GM12878 (cell line): ENCODE measurements at regions not wholly inside any gene's neighbourhood (a gene's known extent, or its start where the extent isn't known, plus 50 kb on each side); places are given as distances from the start of the nearest gene placed in this dataset.

ENCODE experiments used
- ATAC-seq: fragments of 200-7000 bp; cut with Tn5 transposase; 3 replicates; pipeline ENCODE4 v1.9.1; 2020; ENCODE audit warnings: mild to moderate bottlenecking, moderate library complexity
- BruUV-seq: library from RNA; stranded (reverse); fragments of 400-500 nt; replicated peaks from 2 replicates; lab custom pipeline; 2021; lab: Mats Ljungman, UMichigan
- CTCF ChIA-PET: fragments of 300-600 bp; sonication (Branson Sonifier 250); formaldehyde crosslinking; extraction: SDS; loops from one replicate; lab custom pipeline; 2021; ENCODE audit warnings: inconsistent platforms; lab: Yijun Ruan, JAX
- POLR2A ChIA-PET: fragments of 350-600 bp; formaldehyde crosslinking; extraction: SDS; loops from one replicate; lab custom pipeline; 2021; ENCODE audit warnings: inconsistent platforms; lab: Charles Lee
- RAD21 ChIA-PET: fragments of 300-600 bp; sonication (Branson Sonifier 250); formaldehyde crosslinking; loops from one replicate; lab custom pipeline; 2023; ENCODE audit warnings: antibody characterized with exemption; ENCODE audit not compliant: unreplicated experiment; lab: Charles Lee
- SMC1A ChIA-PET: fragments of 300-600 bp; sonication (Branson Sonifier 250); formaldehyde crosslinking; loops from one replicate; lab custom pipeline; 2023; ENCODE audit not compliant: unreplicated experiment, uncharacterized antibody; lab: Charles Lee
- DNase-seq: peaks from one replicate; pipeline ENCODE4 v3.0.0-alpha.2; 2011; ENCODE audit warnings: low read depth, low spot score
- FAIRE-seq: peaks from 3 replicates; lab custom pipeline; 2011; peaks lifted over from hg19 to GRCh38; lab: Jason Lieb, UNC
- H2AFZ ChIP-seq: 2 replicates; pipeline ENCODE4 v1.6.0; 2011; ENCODE audit warnings: low read depth, low read length, control low read depth; ENCODE audit not compliant: control insufficient read depth
- H3K27ac ChIP-seq: 2 replicates; pipeline ENCODE4 v1.5.1; 2011; ENCODE audit warnings: control low read depth; ENCODE audit not compliant: control insufficient read depth, insufficient read depth
- H3K27me3 ChIP-seq, 2 experiments: replicated peaks in 1 of 2; 2 replicates each; pipeline versions ENCODE4 v1.6.0 to v1.6.1; 2011; ENCODE audit warnings: low read length in 1 of 2; ENCODE audit not compliant: control insufficient read depth in 2 of 2, insufficient read depth in 2 of 2
- H3K36me3 ChIP-seq, 2 experiments: 2 replicates each; pipeline ENCODE4 v1.5.1; 2011; ENCODE audit warnings: low read length in 1 of 2; ENCODE audit not compliant: control insufficient read depth in 2 of 2, insufficient read depth in 2 of 2
- H3K4me1 ChIP-seq: 2 replicates; pipeline ENCODE4 v1.6.1; 2011; ENCODE audit warnings: mild to moderate bottlenecking, low read length, moderate library complexity, mixed read lengths; ENCODE audit not compliant: control insufficient read depth, insufficient read depth
- H3K4me2 ChIP-seq: 2 replicates; pipeline ENCODE4 v1.6.0; 2011; ENCODE audit warnings: control low read depth; ENCODE audit not compliant: control insufficient read depth, insufficient read depth
- H3K4me3 ChIP-seq: fragments of 200-600 bp; sonication (generic); 2 replicates; pipeline ENCODE4 v1.5.1; 2016
- H3K79me2 ChIP-seq: 2 replicates; pipeline ENCODE4 v1.6.0; 2011; ENCODE audit warnings: low read length; ENCODE audit not compliant: control insufficient read depth, insufficient read depth
- H3K9ac ChIP-seq: 2 replicates; pipeline ENCODE4 v1.8.0; 2011; ENCODE audit warnings: low read length, control low read depth, mixed read lengths; ENCODE audit not compliant: control insufficient read depth, insufficient read depth
- H3K9me3 ChIP-seq: replicated peaks from 3 replicates; pipeline ENCODE4 v1.5.1; 2011; ENCODE audit warnings: mild to moderate bottlenecking, low read length; ENCODE audit not compliant: control insufficient read depth, insufficient read depth
- H4K20me1 ChIP-seq: 2 replicates; pipeline ENCODE4 v1.6.0; 2011; ENCODE audit not compliant: control insufficient read depth, insufficient read depth
- ASH2L ChIP-seq: fragments of 300-600, 200-600 bp; sonication (generic); IDR thresholded peaks from 2 replicates; pipeline ENCODE4 v1.6.1; 2017; ENCODE audit warnings: low read depth, mild to moderate bottlenecking, borderline replicate concordance
- BCL3 ChIP-seq: IDR thresholded peaks from 2 replicates; pipeline ENCODE4 v1.6.1; 2011; ENCODE audit warnings: borderline replicate concordance, low read depth, mild to moderate bottlenecking, moderate library complexity, low read length; ENCODE audit not compliant: insufficient read depth, poor library complexity, severe bottlenecking
- CBFB ChIP-seq: IDR thresholded peaks from 2 replicates; pipeline ENCODE4 v1.6.1; 2016; ENCODE audit warnings: antibody characterized with exemption, low read depth
- CBX3 ChIP-seq: fragments of 200-600 bp; sonication (generic); IDR thresholded peaks from 2 replicates; pipeline ENCODE4 v1.6.1; 2016; ENCODE audit warnings: low read depth, borderline replicate concordance
- CBX5 ChIP-seq: sonication (generic); IDR thresholded peaks from 2 replicates; pipeline ENCODE4 v1.6.1; 2016; ENCODE audit warnings: low read depth, moderate library complexity, mild to moderate bottlenecking, inconsistent platforms
- CEBPB ChIP-seq, 2 experiments: fragments of 150-350 bp in 1 of 2; IDR thresholded peaks; 2 replicates each; pipeline ENCODE4 v1.6.1; 2012 to 2014; ENCODE audit warnings: low read depth in 2 of 2, low read length in 2 of 2, borderline replicate concordance in 1 of 2, inconsistent platforms in 1 of 2
- EP300 ChIP-seq, 2 experiments: fragments of 150-350 bp in 1 of 2; IDR thresholded peaks; 2 replicates each; pipeline ENCODE4 v1.6.1; 2011 to 2012; ENCODE audit warnings: low read depth in 2 of 2, low read length in 2 of 2, borderline replicate concordance in 1 of 2, improper control_type of control experiment in 1 of 2, inconsistent platforms in 1 of 2; ENCODE audit not compliant: control insufficient read depth in 1 of 2
- HDAC2 ChIP-seq: fragments of 200-600 bp; sonication (generic); IDR thresholded peaks from 2 replicates; pipeline ENCODE4 v1.6.1; 2017
- JUND ChIP-seq: IDR thresholded peaks from 2 replicates; pipeline ENCODE4 v1.6.1; 2012; ENCODE audit warnings: low read depth, mild to moderate bottlenecking, low read length, improper control_type of control experiment, moderate library complexity
- MYC ChIP-seq: IDR thresholded peaks from 2 replicates; pipeline ENCODE4 v1.6.1; 2011; ENCODE audit warnings: mild to moderate bottlenecking, low read length, moderate library complexity, inconsistent platforms; ENCODE audit not compliant: insufficient read depth, insufficient replicate concordance, insufficient read length, severe bottlenecking
- NFIC ChIP-seq: IDR thresholded peaks from 2 replicates; pipeline ENCODE4 v1.6.1; 2012; ENCODE audit warnings: low read depth, mild to moderate bottlenecking, inconsistent platforms, low read length, moderate library complexity
- NR2C1 ChIP-seq: fragments of 450-650 bp; IDR thresholded peaks from 2 replicates; pipeline ENCODE4 v1.6.1; 2017; ENCODE audit warnings: antibody characterized with exemption, mild to moderate bottlenecking, moderate library complexity
- NR2F1 ChIP-seq: fragments of 450-650 bp; conservative IDR thresholded peaks from 2 replicates; pipeline ENCODE4 v1.6.1; 2017; ENCODE audit warnings: mild to moderate bottlenecking
- SIX5 ChIP-seq: IDR thresholded peaks from 2 replicates; pipeline ENCODE4 v1.6.1; 2011; ENCODE audit warnings: mild to moderate bottlenecking, low read depth, low read length, moderate library complexity; ENCODE audit not compliant: severe bottlenecking
- SREBF2 ChIP-seq: IDR thresholded peaks from 2 replicates; pipeline ENCODE4 v1.6.1; 2012; ENCODE audit warnings: mild to moderate bottlenecking, low read length
- STAT1 ChIP-seq: fragments of 450-650 bp; conservative IDR thresholded peaks from 2 replicates; pipeline ENCODE4 v1.6.1; 2014; ENCODE audit warnings: antibody characterized with exemption, mild to moderate bottlenecking
- SUZ12 ChIP-seq: fragments of 200-600 bp; sonication (generic); IDR thresholded peaks from one replicate; pipeline ENCODE4 v1.6.1; 2018; ENCODE audit warnings: antibody characterized with exemption, mild to moderate bottlenecking; ENCODE audit not compliant: unreplicated experiment
- TAF1 ChIP-seq: IDR thresholded peaks from 2 replicates; pipeline ENCODE4 v1.6.1; 2011; ENCODE audit warnings: mild to moderate bottlenecking, low read depth, low read length, borderline replicate concordance
- TCF12 ChIP-seq: IDR thresholded peaks from 2 replicates; pipeline ENCODE4 v1.6.1; 2011; ENCODE audit warnings: low read depth, mild to moderate bottlenecking, low read length
- ZBTB40 ChIP-seq: fragments of 450-650 bp; IDR thresholded peaks from 2 replicates; pipeline ENCODE4 v1.6.1; 2016; ENCODE audit warnings: mild to moderate bottlenecking, moderate library complexity, borderline replicate concordance
- ZNF622 ChIP-seq: fragments of 450-650 bp; IDR thresholded peaks from 2 replicates; pipeline ENCODE4 v1.6.1; 2017; ENCODE audit warnings: mild to moderate bottlenecking, inconsistent platforms
- WGBS: methylation state at CpG from one replicate; pipeline ENCODE4 v1.1.6; 2016; ENCODE audit warnings: low lambda C conversion rate; ENCODE audit not compliant: insufficient replicate concordance, insufficient coverage; ENCODE audit errors: missing lambda C conversion rate; 5-methylcytosine and 5-hydroxymethylcytosine counted together
- in situ Hi-C: fragments of 300-500 bp; cut with MboI; formaldehyde crosslinking; loops from 9 replicates; pipeline ENCODE4 v1.14.3; 2018; ENCODE audit warnings: mixed read lengths
- intact Hi-C: fragments of 100-400 bp; cut with micrococcal nuclease; formaldehyde crosslinking; loops from one replicate; pipeline ENCODE4 v1.14.2; 2022; ENCODE audit not compliant: unreplicated experiment

- no peak for TF ChIP-seq ZBTB40
- no peak for TF ChIP-seq ASH2L
These were observed 152.0 kb upstream of the TMC3 start (continued) for GRCh38 chr15:81526029-81526428.

- CTCF ChIA-PET: no interaction called here
- 25% methylated on average over 1 of the region's 1 CpG for WGBS
These were observed 150.5 kb upstream of the TMC3 start for GRCh38 chr15:81524496-81524895.

More at GRCh38 chr15:81524496-81524895, 150.5 kb upstream of the TMC3 start:
- Histone ChIP-seq H3K27ac (no peak overlapping the region), H3K4me1 (no peaks in the 10 kb centered on the region), H3K79me2 (no peaks in the 10 kb centered on the region), H3K4me3 (no peak overlapping the region), H3K9me3 (no peaks in the 10 kb centered on the region), H3K27me3 (no peaks in the 10 kb centered on the region; a peak in 1 of 4 replicates), H3K9ac (no peak overlapping the region), H2AFZ (no peak overlapping the region), H4K20me1 (no peaks in the 10 kb centered on the region)
- ChIA-PET POLR2A (no interaction called here), RAD21 (no interaction called here)
- BruUV-seq: no TSS peak
- no peak for FAIRE-seq
- in situ Hi-C loops: no loop called here
- intact Hi-C loops: no loop called here
- DNase-seq: no peak
- ATAC-seq: no peak
- TF ChIP-seq SREBF2 (no peak), MYC (no peak), SIX5 (no peak), NR2F1 (no peak), ZNF622 (no peak), EP300 (IDR thresholded peaks at IDR 0.05; ENCODE audit: borderline replicate concordance in 1 of 2, control insufficient read depth in 1 of 2, low read depth in 2 of 2, low read length in 2 of 2) (no peak), HDAC2 (no peak), TAF1 (no peak), BCL3 (no peak), STAT1 (no peak), TCF12 (no peak), SUZ12 (no peak), CBX5 (no peak), JUND (no peak), NR2C1 (no peak), CEBPB (IDR thresholded peaks at IDR 0.05; ENCODE audit: borderline replicate concordance in 1 of 2, low read depth in 2 of 2, low read length in 2 of 2) (no peak), NFIC (no peak), CBX3 (no peak), CBFB (no peak)
- TF ChIP-seq, all 136 proteins: peak for 0
- Histone ChIP-seq H3K4me2 (no peak overlapping the region), H3K36me3 (no peaks in the 10 kb centered on the region)
- SMC1A ChIA-PET: no interaction called here
